ENCODE measurements at regions not wholly inside any gene's neighbourhood (a gene's known extent, or its start where the extent isn't known, plus 50 kb on each side); places are given as distances from the start of the nearest gene placed in this dataset.

DNA sequence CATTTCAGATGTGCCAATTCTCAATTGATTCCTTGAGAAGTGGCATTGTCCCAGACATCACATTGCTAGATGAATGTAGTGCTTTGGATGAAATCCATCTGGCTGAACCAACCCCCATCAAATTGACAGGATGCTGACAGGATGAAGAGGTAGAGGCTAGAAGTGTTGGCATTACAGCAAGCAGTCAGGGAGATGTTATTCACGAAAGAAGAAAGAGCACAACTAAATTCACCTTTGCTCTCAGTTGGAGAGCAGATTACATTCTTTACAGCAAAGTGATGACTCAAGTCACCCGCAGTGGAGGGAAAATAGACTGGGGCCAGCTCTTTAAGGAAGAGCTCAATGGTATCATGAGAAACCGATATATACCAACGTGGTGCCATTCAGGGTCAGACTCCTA is 259.6 kb downstream of the C4orf33 start:
- TF ChIP-seq, protein P1, sequence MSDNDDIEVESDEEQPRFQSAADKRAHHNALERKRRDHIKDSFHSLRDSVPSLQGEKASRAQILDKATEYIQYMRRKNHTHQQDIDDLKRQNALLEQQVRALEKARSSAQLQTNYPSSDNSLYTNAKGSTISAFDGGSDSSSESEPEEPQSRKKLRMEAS (IDR thresholded peaks at IDR 0.05): no peak
- TF ChIP-seq TAF1 (conservative IDR thresholded peaks at IDR 0.05): no peak
- TF ChIP-seq, protein P2, sequence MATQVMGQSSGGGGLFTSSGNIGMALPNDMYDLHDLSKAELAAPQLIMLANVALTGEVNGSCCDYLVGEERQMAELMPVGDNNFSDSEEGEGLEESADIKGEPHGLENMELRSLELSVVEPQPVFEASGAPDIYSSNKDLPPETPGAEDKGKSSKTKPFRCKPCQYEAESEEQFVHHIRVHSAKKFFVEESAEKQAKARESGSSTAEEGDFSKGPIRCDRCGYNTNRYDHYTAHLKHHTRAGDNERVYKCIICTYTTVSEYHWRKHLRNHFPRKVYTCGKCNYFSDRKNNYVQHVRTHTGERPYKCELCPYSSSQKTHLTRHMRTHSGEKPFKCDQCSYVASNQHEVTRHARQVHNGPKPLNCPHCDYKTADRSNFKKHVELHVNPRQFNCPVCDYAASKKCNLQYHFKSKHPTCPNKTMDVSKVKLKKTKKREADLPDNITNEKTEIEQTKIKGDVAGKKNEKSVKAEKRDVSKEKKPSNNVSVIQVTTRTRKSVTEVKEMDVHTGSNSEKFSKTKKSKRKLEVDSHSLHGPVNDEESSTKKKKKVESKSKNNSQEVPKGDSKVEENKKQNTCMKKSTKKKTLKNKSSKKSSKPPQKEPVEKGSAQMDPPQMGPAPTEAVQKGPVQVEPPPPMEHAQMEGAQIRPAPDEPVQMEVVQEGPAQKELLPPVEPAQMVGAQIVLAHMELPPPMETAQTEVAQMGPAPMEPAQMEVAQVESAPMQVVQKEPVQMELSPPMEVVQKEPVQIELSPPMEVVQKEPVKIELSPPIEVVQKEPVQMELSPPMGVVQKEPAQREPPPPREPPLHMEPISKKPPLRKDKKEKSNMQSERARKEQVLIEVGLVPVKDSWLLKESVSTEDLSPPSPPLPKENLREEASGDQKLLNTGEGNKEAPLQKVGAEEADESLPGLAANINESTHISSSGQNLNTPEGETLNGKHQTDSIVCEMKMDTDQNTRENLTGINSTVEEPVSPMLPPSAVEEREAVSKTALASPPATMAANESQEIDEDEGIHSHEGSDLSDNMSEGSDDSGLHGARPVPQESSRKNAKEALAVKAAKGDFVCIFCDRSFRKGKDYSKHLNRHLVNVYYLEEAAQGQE (IDR thresholded peaks at IDR 0.05): no peak
- TF ChIP-seq, protein P3, sequence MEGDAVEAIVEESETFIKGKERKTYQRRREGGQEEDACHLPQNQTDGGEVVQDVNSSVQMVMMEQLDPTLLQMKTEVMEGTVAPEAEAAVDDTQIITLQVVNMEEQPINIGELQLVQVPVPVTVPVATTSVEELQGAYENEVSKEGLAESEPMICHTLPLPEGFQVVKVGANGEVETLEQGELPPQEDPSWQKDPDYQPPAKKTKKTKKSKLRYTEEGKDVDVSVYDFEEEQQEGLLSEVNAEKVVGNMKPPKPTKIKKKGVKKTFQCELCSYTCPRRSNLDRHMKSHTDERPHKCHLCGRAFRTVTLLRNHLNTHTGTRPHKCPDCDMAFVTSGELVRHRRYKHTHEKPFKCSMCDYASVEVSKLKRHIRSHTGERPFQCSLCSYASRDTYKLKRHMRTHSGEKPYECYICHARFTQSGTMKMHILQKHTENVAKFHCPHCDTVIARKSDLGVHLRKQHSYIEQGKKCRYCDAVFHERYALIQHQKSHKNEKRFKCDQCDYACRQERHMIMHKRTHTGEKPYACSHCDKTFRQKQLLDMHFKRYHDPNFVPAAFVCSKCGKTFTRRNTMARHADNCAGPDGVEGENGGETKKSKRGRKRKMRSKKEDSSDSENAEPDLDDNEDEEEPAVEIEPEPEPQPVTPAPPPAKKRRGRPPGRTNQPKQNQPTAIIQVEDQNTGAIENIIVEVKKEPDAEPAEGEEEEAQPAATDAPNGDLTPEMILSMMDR (IDR thresholded peaks at IDR 0.05; ENCODE audit: low read depth, low read length, missing input control): no peak
- no peak for TF ChIP-seq SP1 (IDR thresholded peaks at IDR 0.05)
- TF ChIP-seq GABPA (IDR thresholded peaks at IDR 0.05 in 1 of 2, conservative IDR thresholded peaks at IDR 0.05 in 1 of 2): no peak
- no peak for TF ChIP-seq RAD21 (IDR thresholded peaks at IDR 0.05)
- TF ChIP-seq HNF4G (IDR thresholded peaks at IDR 0.05): no peak
- no peak for TF ChIP-seq EGR1 (IDR thresholded peaks at IDR 0.05; ENCODE audit: low read depth in 2 of 2)
- no peak for TF ChIP-seq RXRA (IDR thresholded peaks at IDR 0.05)
- no peak for TF ChIP-seq FOXA1 (IDR thresholded peaks at IDR 0.05)
- TF ChIP-seq FOXA2 (IDR thresholded peaks at IDR 0.05): no peak
- TF ChIP-seq YY1 (IDR thresholded peaks at IDR 0.05): no peak
- TF ChIP-seq NR2F2 (IDR thresholded peaks at IDR 0.05): no peak
